GM19240 (cell line): ENCODE measurements at regions not wholly inside any gene's neighbourhood (a gene's known extent, or its start where the extent isn't known, plus 50 kb on each side); places are given as distances from the start of the nearest gene placed in this dataset.
"Not testable (repeated sequence)": the region's sequence is repeated elsewhere in the genome, so short reads cannot be mapped to it uniquely, and the experiment has no call there.

Experiments used
- DNase-seq: peaks from one replicate; pipeline ENCODE4 v3.0.0; 2011; ENCODE audit warnings: low spot score; ENCODE audit not compliant: insufficient read length

DNA sequence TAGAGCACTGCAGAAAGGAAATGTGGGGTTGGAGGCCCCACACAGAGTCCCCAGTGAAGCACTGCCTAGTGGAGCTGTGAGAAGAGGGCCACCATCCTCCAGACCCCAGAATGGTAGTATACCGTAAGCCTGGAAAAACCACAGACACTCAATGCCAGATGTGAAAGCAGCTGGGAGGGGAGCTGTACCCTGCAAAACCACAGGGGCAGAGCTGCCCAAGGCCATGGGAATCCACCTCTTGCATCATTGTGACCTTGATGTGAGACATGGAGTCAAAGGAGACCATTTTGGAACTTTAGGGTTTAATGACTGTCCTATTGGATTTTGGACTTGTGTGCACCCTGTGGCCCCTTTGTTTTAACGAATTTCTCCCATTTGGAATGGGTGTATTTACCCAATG, 75.3 kb upstream of the SERPINE2 start:
- DNase-seq = no peak

DNA sequence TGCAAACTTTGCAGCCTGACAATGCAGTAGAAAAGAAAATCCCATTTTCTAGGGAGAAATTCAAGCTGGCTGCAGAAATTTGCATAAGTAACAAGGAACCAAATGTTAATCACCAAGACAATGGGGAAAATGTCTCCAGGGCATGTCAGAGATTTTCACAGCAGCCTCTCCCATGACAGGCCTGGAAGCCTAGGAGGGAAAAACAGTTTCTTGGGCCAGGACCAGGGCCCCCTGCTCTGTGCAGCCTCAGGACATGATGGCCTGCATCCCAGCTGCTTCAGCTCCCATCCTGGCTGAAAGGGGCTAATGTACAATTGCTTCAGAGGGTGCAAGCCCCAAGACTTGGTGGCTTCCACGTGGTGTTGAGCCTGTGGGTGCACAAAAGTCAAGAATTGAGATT, 74.8 kb upstream of the SERPINE2 start:
- DNase-seq = not testable (repeated sequence)

DNA sequence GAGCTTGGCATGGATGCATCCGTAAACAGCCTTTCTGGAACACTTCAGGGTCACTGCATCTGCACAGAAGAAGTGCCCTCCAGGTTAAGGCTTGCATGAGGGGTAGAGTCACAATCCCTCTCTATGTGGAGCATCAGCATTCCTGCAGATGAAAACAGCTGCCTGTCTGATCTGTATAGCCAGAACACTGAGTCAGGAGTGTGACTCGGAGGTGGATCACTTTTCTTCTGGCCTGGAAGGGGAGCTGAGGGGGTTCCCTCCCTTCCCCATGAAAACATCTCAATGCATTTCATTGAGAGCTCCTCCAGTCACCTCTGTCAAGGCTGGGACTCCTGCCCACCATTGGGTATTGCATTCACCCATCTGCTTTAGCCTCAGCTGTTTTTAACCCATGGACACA, 72.5 kb upstream of the SERPINE2 start:
- DNase-seq = no peak

DNA sequence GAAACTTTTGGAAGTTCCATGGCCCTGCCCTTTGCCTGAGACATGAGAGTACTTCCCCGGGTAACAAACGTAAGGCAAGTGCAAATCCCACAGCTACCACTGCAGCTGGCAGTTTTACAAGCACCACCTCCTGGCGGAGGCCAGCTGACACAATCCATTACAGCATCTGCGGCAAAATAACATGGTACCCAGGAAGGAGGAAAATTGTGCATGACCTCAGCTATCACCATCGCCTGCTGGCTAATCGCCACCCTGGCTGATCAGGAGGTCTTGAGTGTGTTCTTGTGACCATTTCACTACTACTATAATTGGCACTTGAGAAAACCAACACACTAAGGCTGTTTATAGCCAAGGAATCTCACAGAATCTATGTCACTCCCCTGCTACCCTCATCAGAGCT, 71.7 kb upstream of the SERPINE2 start:
- DNase-seq = no peak

DNA sequence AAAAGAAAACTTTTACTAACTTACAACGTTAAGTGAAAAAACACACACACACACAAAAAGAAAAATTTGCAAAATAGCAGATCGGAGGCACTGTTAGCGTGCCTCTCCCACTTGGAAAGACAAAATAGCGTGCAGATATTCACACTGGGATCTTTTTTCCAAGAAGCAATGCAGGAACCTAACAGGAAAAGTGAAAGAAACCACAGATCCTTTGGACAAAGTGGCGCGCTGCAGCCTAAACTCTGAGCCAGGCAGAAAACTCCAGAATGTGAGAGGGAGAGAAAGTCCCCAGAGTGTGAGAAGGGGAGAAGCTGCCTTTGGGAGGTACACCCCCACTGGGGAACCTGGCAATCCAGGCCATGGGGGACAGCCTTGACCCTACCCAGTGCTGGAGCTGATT, 70.7 kb upstream of the SERPINE2 start:
- no peak for DNase-seq

DNA sequence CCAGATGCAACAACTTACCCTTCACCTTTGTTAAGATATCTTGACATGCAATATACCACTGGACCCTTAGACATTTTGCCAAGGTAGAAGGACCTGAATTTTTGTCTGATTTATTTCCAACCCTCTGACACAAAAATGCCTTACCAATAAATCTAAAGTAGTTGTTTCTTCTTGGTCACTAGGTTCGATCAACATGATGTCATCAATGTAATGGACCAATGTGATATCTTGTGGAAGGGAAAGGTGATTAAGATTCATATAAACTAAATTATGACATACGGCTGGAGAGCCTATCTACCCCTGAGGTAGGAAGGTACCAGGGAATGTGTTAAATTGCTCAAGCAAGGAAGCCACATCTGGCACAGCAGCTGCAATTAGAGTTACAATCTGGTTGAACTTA, 67.7 kb upstream of the SERPINE2 start:
- no peak for DNase-seq

DNA sequence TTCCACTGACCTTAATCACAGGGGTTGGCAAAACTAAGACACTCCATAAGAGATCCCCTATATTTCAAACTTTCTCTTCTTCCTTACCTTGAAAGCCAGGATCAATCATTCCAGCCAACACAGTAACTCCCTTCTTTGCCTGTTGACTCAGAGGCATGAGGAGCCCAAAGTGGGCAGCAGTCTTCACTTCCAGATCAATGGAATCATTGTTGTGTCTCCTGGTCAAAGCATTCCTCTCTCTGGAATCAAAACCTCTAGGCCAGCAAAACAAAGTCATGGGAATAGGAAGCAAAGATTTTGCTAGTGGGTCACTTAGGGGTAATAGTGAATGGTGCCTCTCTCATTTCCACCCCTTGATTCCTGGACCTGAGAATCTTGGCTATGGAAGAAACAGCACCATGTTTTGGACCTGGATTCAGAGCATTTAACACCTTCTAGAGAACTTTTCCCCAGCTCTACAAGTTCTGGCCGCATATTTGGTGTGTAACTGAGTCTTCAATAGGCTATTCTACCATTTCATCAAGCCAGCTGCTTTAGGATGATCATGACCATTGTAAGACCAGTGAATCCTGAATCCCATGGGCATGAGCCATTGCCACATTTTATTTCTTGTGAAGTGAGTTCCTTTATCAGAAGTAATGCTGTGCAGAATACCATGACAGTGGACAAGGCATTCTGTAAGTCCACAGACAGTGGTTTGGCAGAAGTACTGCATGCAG, 65.7 kb upstream of the SERPINE2 start:
- DNase-seq = no peak

DNA sequence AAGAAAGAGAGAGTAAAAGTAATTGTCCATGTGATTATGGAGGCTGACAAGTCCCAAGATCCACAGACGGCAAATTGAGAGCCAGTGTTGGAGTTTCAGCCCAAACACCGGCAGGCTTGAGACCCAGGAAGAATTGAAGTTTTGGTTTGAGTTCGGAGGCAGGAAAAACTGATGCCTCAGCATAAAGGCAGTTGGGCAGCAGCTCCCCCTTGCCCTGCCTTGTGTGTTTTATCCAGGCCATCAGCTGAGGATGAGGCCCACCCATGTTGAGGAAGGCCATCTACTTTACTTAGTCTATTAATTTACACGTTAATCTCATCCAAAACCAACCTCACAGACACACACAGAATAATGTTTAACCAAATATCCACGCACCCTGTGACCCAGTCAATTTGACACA, 64.6 kb upstream of the SERPINE2 start:
- no peak for DNase-seq

DNA sequence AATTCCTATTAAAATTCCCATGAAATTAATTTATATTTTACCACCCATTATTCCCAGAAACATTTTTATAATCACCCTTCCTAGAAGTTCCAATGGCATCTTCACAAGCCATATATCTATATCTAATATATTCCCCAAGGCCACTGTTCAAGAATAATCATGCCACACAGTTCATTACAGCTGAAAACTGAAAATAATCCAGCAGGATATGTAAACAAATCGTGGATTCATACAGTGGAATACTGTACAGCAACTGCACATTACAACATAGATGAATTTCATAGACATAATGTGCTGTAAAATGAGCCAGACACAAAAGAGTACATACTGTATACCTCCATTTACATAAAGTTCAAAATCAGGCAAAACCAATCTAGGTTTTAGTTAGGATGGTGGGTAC, 63.9 kb upstream of the SERPINE2 start:
- DNase-seq = no peak

DNA sequence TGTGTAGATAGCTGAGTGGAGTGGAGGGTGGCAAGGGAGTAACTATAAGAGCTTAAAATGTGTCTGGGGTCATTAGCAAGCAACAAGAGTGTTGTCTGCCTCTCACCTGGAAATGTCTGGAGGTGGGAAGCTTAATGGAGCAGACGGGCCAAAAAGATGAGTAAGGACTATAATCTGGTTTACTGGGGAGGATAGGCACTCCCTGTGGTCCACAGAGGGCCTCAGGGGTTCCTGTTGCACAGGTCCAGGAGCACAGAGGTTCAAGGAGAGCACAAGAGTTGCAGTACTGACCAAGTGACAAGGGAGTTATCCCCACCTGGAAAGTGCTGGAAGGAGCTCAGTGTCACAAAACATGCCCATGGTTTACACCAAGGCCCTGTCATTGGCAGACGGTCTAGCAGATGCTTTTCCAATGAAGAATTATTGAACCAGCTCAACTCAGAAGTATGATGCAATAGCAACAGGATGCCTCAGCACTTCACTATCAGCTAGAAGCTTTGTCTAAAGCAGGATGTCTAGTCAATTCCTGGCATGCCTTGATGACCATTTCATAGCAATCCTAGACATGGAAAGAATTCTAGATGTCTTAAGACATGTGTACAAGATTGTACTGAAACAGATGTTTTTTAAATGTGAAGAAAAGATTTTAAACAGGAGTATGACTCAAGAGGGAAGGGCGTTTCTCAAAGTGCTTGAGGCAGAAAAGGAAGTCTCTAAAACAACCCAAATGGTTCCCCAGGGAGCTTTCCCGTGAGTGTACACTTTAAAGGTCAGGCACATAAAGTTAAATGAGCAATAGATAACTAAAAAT, 62.9 kb upstream of the SERPINE2 start:
- no peak for DNase-seq

DNA sequence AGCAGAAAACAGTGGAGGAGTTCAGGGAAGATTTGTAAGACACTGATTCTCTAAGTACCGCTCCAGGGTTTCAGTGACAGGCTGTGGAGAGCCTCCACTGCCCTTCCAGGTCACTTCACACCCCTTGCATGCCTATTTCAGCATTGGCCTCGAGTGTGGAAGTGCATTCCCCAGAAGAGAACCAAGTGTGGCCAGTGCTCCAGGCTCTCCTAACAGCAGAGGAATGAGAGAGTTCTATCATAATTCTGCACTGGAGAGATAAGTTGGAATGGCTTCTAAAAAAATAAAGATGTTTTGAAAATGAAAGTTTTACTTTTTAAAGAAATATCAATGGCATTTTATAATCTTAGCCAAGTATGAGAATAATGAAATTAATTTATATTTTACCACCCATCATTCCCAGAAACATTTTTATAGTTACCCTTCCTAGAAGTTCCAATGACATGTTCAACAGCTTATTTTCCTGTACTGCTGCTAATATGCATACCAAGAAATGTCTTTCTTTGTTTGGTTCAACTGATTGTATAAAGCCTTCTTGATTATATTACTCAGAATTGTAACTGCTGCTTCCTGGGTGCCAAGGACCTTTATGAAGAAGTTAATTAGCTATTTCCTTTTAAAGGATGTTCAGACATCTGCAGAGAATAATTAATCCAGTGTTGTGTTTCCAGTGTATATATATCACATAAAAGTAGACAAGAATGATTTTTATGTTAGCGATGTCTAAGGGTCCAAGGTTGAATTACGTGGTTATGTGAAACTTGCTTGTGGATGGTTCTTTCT, 61.0 kb upstream of the SERPINE2 start:
- no peak for DNase-seq

DNA sequence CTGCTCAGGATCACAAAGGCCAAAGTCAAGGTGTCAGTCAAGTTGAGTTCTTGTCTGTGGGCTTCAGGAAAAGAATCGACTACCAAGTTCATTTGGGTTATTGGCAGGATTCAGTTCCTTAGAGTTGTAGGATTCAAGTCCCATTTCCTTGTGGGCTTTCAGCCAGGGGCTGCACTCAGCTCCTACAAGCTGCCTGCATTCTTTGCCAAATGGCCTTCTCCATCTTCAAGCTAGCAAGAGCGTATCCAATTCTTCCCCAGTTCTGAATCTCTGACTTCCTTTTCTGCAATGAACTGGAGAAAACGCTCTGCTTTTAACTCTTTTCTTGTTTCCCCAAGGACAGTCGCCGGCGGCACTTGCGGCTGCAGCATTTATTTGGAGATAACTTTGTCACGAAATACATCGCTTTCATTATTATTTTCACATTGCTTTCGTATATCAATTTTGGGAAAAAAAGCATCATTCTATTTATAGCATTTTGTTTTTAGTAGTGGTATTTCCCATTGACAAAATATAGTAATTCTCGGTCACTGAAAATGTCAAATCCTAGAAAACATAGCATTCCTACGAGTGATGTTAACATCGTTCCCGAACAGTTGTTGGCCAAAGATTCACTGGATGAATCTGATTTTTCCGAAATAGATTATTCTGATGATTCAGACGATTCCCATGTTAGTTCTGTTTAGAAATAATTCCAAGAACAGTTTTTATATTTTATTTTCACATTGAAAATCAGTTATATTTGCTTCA, 59.6 kb upstream of the SERPINE2 start:
- no peak for DNase-seq

DNA sequence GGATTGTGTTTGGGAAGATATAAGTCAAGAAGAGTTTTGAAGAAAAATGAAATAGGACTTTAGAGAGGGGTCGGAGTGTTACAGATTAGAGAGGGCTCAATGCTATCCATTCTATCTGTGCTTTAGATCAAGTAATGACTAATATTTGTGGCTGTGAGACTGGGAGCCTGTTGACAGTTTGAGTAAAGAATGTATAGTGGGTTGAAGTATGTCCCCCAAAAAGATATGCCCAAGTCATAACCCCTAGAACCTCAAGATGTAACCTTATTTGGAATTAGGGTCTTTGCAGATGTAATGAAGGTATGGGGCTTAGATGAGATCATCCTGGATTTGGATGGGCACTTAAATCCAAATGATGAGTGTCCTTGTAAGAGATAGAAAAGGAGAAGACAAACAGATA, 55.3 kb upstream of the SERPINE2 start:
- no peak for DNase-seq

DNA sequence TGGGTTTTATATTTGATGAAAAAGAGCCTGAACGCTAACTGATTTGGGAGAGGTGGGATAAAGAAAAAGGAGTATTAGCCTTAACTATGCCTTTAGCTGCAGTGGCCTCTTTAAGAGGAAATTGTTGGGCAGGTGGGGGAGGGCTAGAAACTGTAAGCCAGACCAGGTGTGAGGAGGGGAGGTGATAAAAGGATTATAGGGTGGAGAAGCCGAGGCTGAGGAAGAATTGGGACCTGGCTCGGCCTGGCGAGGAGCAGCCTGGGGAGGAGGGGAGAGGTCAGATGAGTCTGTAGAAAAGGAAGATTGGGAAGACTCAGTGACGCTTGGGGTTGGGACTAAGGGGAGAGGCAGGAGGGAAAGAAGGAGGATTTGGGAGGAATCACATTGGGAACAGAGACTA, 52.6 kb upstream of the SERPINE2 start:
- not testable (repeated sequence) for DNase-seq

DNA sequence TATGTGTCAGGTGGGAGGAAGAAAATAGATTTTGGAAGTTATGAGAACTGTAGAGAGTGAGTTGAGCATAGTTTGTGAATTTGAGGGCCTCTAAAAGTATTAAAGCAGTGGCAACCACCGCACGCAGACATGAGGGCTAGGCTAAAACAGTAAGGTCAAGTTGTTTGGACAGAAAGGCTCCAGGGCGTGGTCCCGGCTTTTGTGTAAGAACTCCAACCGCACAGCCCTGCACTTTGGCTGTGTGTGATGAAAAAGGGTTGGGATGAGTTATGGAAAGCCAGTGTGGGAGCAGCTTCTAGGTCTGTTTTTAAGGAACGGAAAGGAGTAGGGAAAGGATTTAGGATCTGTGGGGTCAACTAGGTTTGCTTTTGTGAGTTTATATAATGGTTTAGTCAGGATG, 50.5 kb upstream of the SERPINE2 start:
- not testable (repeated sequence) for DNase-seq
